Dermis blood vessel endothelial cell (primary cell): ENCODE measurements at regions not wholly inside any gene's neighbourhood (a gene's known extent, or its start where the extent isn't known, plus 50 kb on each side); places are given as distances from the start of the nearest gene placed in this dataset.
"Not testable (repeated sequence)": the region's sequence is repeated elsewhere in the genome, so short reads cannot be mapped to it uniquely, and the experiment has no call there.

Experiments
- DNase-seq: peaks from one replicate; pipeline ENCODE4 v3.0.0; 2010

DNA sequence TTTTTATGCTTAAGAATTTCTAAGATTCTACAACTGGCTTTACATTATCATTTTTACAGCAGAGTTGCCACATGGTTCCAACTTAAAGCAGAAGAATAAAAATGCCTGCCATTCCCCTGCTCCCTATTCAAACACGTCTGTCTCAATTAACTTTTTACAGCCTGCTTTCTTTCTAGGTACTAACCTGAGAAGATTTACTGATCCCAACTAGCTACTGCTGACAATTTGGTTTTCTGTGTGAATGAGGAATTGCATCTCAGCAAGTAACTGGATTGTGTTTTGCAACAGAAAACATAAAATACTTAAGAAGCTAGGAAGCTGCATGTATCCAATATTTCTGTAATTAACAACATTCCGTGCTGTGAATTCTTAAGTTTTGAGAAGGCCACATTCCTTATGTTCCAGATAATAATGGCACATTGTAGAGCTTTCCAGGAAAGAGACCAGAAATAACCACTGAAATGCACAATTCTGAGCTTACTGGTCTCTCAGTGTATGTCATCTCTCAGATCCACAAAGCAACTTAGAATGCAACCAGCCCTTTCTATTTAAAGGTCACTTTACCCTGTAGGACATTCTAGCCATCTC lies 306.8 kb upstream of the NMUR2 start:
- no peak for DNase-seq

DNA sequence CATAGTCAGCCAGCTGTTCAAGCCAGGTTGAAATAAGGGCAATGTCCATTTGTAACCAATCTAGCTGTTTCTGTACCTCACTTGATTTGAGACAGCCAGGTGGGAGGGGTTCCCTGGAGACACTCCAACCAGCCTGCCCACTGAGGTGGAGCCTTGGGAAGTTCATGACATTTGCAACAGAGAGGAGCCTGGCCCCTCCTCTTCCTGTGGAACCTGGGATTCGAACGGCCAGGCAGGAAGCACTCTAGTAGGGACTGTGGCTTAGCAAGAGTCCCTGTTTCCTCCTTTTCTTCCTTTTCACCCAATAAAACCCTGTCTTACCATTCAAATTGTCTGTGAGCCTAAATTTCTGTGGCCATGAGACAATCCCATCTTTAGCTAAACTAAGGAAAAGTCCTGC lies 312.3 kb upstream of the NMUR2 start:
- no peak for DNase-seq

GRCh38 chr5:152723482-152723881 lies 318.4 kb upstream of the NMUR2 start:
- no peak for DNase-seq

GRCh38 chr5:152730176-152730575 lies 325.1 kb upstream of the NMUR2 start:
- DNase-seq = no peak

GRCh38 chr5:152736906-152737305 lies 331.8 kb upstream of the NMUR2 start:
- no peak for DNase-seq

DNA sequence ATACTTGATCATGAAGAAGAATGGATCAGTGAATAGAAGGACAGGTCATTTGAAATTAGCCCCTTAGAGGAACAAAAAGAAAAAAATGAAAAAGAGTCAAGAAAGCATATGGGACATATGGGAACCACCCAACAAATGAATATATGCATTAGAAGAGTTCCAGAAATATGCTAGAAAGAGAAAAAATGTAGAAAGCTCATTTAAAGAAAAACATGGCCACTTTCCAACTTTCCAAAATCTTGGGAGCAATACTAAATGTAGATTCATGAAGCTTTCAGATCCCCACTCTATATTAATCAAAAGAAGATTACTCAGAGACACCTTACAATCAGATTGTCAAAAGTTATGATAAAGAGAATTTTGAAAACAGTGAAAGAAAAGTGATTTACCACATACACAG lies 334.8 kb upstream of the NMUR2 start:
- no peak for DNase-seq

DNA sequence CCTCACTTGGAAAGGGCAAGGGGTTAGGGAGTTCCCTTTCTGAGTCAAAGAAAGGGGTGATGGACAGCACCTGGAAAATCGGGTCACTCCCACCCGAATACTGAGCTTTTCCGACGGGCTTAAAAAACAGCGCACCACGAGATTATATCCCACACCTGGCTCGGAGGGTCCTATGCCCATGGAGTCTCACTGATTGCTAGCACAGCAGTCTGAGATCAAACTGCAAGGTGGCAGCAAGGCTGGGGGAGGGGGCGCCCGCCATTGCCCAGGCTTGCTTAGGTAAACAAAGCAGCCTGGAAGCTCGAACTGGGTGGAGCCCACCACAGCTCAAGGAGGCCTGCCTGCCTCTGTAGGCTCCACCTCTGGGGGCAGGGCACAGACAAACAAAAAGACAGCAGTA lies 336.0 kb upstream of the NMUR2 start:
- DNase-seq = not testable (repeated sequence)

DNA sequence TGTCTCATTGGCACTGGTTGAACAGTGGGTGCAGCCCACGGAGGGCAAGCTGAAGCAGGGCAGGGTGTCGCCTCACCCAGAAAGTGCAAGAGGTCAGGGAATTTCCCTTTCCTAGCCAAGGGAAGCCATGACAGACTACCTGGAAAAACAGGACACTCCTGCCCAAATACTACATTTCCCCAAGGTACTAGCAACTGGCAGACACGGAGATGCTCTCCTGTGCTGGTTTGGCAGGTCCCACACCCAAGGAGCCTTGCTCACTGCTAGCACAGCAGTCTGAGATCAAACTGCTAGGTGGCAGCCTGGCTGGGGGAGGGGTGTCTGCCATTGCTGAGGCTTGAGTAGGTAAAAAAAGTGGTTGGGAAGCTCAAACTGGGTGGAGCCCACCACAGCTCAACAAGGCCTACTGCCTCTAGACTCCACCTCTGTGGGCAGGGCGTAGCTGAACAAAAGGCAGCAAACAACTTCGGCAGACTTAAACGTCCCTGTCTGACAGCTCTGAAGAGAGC lies 382.7 kb upstream of the NMUR2 start:
- DNase-seq = not testable (repeated sequence)

DNA sequence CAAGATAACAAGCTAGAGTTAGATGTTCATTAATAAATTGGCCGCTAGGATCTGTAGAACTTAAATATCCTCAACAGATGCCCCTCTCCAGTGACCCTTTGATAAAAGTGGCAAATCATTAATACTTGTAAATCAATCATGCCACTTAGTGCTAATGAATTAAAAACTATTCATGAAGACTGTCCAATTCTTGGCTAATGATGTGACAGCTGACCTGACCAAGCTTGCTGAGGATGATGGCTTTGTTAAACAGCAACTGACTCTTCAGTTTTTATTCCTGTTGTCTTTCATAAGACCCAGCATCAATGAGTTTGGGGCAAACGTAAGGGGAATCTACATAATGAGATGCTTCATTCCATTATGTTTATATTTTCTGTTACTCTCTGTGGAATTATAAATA lies 396.8 kb upstream of the NMUR2 start:
- DNase-seq = no peak

DNA sequence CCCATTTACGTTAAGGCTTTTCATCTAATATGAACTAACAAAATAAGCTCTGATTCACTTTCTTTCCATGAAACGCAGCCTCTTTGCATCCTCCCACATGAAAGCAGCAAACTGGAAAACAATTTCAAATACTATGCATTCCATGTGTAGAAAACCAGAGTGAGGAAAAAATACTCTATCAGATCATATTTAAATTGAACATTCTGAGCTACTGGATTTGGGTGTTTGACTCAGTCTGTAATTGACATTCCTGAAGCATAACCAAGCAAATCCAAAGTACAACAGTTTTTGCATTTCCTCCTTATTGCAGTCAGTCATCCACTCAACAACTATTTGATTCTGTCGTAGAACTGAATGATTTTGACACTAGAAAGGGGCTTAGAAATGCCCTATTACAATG lies 399.1 kb upstream of the NMUR2 start:
- no peak for DNase-seq

- DNase-seq = no peak
These were observed 406.9 kb upstream of the NMUR2 start for GRCh38 chr5:152811988-152812387.

DNA sequence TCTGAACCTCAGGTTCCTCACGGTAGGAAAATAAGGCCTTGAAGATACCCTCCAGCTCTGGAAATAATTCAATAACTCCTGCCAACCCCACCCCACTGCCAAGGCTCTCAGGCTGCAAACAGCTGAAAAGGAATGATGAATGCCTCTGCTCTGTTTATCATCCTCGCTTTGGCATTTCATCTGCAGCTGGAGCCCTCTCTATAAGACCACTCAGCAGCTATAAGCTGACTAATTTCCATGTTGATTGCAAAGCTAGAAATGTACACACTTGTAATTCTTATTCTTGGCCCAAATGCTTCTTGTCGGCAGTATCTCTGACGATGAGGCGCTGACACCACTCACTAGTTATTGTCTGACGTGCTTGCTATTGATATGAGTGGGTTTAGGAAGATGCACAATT lies 408.4 kb upstream of the NMUR2 start:
- no peak for DNase-seq

GRCh38 chr5:152819891-152820290 lies 414.8 kb upstream of the NMUR2 start:
- DNase-seq = no peak

GRCh38 chr5:152824316-152824715 lies 419.2 kb upstream of the NMUR2 start:
- DNase-seq = no peak

GRCh38 chr5:152838241-152838786 lies 433.2 kb upstream of the NMUR2 start:
- DNase-seq = no peak

DNA sequence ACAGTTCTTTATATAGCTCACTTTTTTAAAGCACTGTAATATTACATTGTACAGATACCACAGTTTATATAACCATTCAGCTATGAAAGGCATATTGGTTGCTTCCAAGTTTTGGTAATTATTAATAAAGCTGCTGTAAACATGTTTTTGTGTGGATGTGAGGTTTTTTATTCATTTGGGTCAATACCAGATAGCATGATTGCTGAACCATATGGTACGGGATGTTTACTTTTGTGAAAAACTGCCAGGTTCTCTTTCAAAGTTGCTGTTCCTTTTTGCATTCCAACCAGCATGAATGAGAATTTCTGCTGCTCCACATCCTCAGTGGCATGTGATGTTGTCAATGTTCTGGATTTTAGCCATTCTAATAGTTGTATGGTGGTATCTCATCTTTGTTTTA lies 439.6 kb upstream of the NMUR2 start:
- no peak for DNase-seq

DNA sequence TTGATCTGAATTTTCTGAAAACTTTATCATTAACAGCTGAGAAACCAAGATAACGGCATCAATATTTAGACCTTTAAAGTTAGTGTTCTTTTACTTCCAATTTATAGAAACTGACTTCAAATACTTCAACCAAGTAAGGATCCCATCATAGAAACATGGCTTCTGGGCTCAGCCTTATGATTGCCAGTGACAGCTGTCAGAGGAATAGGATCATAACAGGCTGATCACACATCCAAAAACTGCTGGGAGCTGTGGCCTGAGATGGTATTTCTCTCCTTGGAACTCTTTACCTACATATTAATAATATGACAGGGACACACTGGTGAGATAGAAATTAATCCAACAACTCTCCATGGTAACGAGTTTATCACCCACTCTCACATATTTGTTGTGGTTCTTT lies 448.3 kb upstream of the NMUR2 start:
- no peak for DNase-seq

GRCh38 chr5:152855441-152855840 lies 450.4 kb upstream of the NMUR2 start:
- DNase-seq = no peak

GRCh38 chr5:152861231-152861630 lies 456.2 kb upstream of the NMUR2 start:
- no peak for DNase-seq

GRCh38 chr5:152864447-152864846 lies 459.4 kb upstream of the NMUR2 start:
- no peak for DNase-seq

DNA sequence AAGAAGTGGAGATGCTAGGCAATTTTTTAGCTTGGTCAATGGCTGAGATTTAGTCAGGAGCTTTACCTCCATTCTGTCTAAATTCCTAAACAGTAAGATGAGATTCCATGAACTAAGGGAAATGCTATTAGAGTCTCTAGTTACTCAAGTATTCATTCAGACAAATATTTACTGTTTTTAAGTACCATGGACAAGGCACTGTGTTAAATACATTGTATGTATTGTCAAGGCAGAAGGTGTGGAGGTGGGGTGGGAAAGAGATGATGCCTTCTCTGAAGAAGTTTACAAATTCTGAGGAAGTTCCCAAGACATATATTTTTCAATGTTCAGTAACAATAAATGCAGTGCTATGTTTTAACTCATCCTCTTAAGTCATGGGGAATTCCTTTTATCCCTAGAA lies 459.9 kb upstream of the NMUR2 start:
- DNase-seq = no peak

DNA sequence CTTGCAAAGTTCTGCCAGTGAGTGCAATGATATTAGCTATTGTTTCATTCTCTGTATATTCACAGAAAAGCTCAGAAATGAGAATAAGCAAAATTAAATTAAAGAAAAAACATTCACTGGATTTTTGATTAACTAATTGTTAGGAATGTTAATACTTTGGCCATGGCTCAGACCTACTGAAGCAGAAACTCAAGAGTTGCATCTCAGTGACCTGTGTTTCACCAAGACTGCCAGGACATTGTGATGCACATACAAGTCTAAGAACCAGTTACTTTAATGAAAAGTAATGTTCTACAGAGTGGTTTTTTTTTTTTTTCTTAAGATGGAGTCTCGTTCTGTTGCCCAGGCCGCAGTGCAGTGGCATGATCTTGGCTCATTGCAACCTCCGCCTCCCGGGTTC lies 464.9 kb upstream of the NMUR2 start:
- DNase-seq = no peak

- no peak for DNase-seq
These were observed 477.5 kb upstream of the NMUR2 start for GRCh38 chr5:152882621-152883020.

DNA sequence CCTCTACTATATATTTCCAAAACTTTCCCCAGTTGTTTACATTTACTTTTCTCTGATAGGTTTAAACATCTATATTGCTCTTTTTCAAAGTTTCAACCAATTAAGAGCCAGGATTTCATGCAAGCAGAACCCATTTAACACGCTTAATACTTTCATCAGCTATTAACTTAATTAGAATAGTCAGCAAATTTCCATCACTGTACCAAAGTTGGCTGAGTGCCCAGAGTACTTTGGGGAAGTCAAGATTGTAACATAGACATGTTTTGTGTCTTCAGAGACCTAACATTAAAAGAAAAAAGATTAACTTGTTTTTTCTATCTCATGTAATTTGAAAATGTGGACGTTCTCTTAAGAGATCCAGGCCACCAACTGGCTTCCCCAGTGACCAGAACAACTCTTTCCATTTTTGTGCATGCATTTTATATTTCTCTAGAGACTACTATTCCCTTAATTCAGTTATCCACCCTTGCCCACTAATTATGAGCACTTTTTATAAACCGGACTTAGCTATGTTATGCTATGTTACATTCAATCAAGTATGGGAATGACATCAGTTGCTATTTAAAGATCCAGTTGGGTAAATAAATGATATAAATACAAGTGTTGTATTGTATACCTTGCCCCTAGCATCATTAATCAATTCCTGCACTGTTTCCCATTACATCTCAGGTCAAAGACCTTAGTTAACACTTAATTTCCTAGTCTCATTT lies 478.1 kb upstream of the NMUR2 start:
- DNase-seq = no peak
